ENCODE measurements at regions not wholly inside any gene's neighbourhood (a gene's known extent, or its start where the extent isn't known, plus 50 kb on each side); places are given as distances from the start of the nearest gene placed in this dataset. TPM values are rescaled to one million over a fixed set of nuclear protein-coding genes. Genes with fewer than 3 reads are reported as not detected.

Small RNA genes lying in the stretch of these regions (small RNA-seq; reads per million reads assigned to genes)
- gene AC092745.3, result not detected

Measured in neural progenitor cell (in vitro differentiated cells).